SK-N-SH (cell line): ENCODE measurements at regions not wholly inside any gene's neighbourhood (a gene's known extent, or its start where the extent isn't known, plus 50 kb on each side); places are given as distances from the start of the nearest gene placed in this dataset.

Experiments
- CTCF ChIA-PET: fragments of 300-600, 350-600 bp; formaldehyde crosslinking; extraction: SDS; loops from one replicate; lab custom pipeline; 2021; lab: Yijun Ruan, JAX
- POLR2A ChIA-PET: fragments of 350-600 bp; sonication (Branson Sonifier 250); formaldehyde crosslinking; extraction: SDS; loops from one replicate; lab custom pipeline; 2020; ENCODE audit warnings: antibody characterized with exemption, inconsistent platforms; lab: Yijun Ruan, JAX
- DNase-seq: peaks from one replicate; pipeline ENCODE4 v3.0.0; 2012
- H2AFZ ChIP-seq: fragments of 200-600 bp; sonication (generic); 2 replicates; pipeline ENCODE4 v1.8.1; 2016; ENCODE audit warnings: antibody characterized with exemption, mild to moderate bottlenecking, low read depth
- H3F3A ChIP-seq: fragments of 200-600 bp; sonication (generic); replicated peaks from 2 replicates; pipeline ENCODE3; 2016; ENCODE audit warnings: antibody characterized with exemption, mild to moderate bottlenecking; ENCODE audit not compliant: insufficient read depth
- H3K27ac ChIP-seq, 2 experiments: fragments of 200-500 bp in 1 of 2; fragments of 200-600 bp in 1 of 2; sonication (Bioruptor generic) in 1 of 2; sonication (generic), shearing (Covaris generic) in 1 of 2; 2 replicates each; pipeline versions ENCODE4 v1.5.1 to v1.6.1; 2014 to 2016; ENCODE audit warnings: low read depth in 2 of 2, inconsistent platforms in 1 of 2, low read length in 1 of 2, mild to moderate bottlenecking in 1 of 2, mixed read lengths in 1 of 2
- H3K27me3 ChIP-seq: fragments of 200-600 bp; sonication (generic), shearing (Covaris generic); 2 replicates; pipeline ENCODE4 v1.6.1; 2016; ENCODE audit warnings: mixed run types; ENCODE audit not compliant: insufficient read depth
- H3K36me3 ChIP-seq, 2 experiments: fragments of 200-500 bp in 1 of 2; fragments of 200-600 bp in 1 of 2; sonication (Bioruptor generic) in 1 of 2; sonication (generic) in 1 of 2; replicated peaks in 1 of 2; 2 replicates each; pipeline versions ENCODE3 to v1.5.1; 2014 to 2016; ENCODE audit warnings: low read length in 1 of 2, mild to moderate bottlenecking in 1 of 2; ENCODE audit not compliant: insufficient read depth in 2 of 2, control insufficient read depth in 1 of 2
- H3K4me1 ChIP-seq, 2 experiments: fragments of 200-500 bp in 1 of 2; fragments of 200-600 bp in 1 of 2; sonication (Bioruptor generic) in 1 of 2; sonication (generic), shearing (Covaris generic) in 1 of 2; 2 replicates each; pipeline versions ENCODE4 v1.5.1 to v1.6.1; 2014 to 2016; ENCODE audit warnings: low read depth in 1 of 2, low read length in 1 of 2, mixed run types in 1 of 2; ENCODE audit not compliant: insufficient read depth in 2 of 2, control insufficient read depth in 1 of 2
- H3K4me2 ChIP-seq: fragments of 200-600 bp; sonication (generic), shearing (Covaris generic); 2 replicates; pipeline ENCODE4 v1.6.1; 2017; ENCODE audit warnings: mixed run types
- H3K4me3 ChIP-seq, 2 experiments: fragments of 200-500 bp in 1 of 2; fragments of 200-600 bp in 1 of 2; sonication (Bioruptor generic) in 1 of 2; sonication (generic), shearing (Covaris generic) in 1 of 2; 2 replicates each; pipeline versions ENCODE4 v1.5.1 to v1.8.1; 2014 to 2016; ENCODE audit warnings: low read depth in 2 of 2, inconsistent platforms in 1 of 2, low read length in 1 of 2, mild to moderate bottlenecking in 1 of 2, mixed read lengths in 1 of 2, moderate library complexity in 1 of 2
- H3K79me2 ChIP-seq: fragments of 200-600 bp; sonication (generic); 2 replicates; pipeline ENCODE4 v1.8.1; 2017; ENCODE audit warnings: mild to moderate bottlenecking; ENCODE audit not compliant: insufficient read depth
- H3K9ac ChIP-seq: fragments of 200-600 bp; sonication (generic); 2 replicates; pipeline ENCODE4 v1.6.1; 2017; ENCODE audit warnings: mixed run types
- H3K9me2 ChIP-seq: fragments of 200-600 bp; sonication (generic); 2 replicates; pipeline ENCODE4 v1.6.1; 2017; ENCODE audit warnings: mixed run types
- H3K9me3 ChIP-seq: fragments of 200-600 bp; sonication (generic); 2 replicates; pipeline ENCODE4 v1.6.1; 2017; ENCODE audit warnings: mixed run types, mild to moderate bottlenecking, moderate library complexity
- H4K20me1 ChIP-seq: fragments of 200-600 bp; sonication (generic); 2 replicates; pipeline ENCODE4 v1.6.1; 2017; ENCODE audit warnings: mild to moderate bottlenecking, mixed run types; ENCODE audit not compliant: insufficient read depth
- EP300 ChIP-seq, 2 experiments: IDR thresholded peaks; 2 replicates each; pipeline versions ENCODE4 v1.4.0 to v1.6.1; 2012; ENCODE audit warnings: borderline replicate concordance in 1 of 2, low read depth in 1 of 2, low read length in 1 of 2
- EZH2phosphoT487 ChIP-seq: fragments of 200-600 bp; sonication (generic); IDR thresholded peaks from 2 replicates; pipeline ENCODE4 v1.6.1; 2017; ENCODE audit warnings: low read depth, mixed run types, mild to moderate bottlenecking, antibody characterized with exemption, moderate library complexity, borderline replicate concordance
- GABPA ChIP-seq: IDR thresholded peaks from 2 replicates; pipeline ENCODE4 v1.4.0; 2012; ENCODE audit warnings: low read depth, mild to moderate bottlenecking
- POLR2AphosphoS5 ChIP-seq: IDR thresholded peaks from 2 replicates; pipeline ENCODE4 v1.6.1; 2012; ENCODE audit warnings: low read depth, low read length
- RFX5 ChIP-seq: IDR thresholded peaks from 2 replicates; pipeline ENCODE4 v1.6.1; 2012; ENCODE audit warnings: mild to moderate bottlenecking, improper control_type of control experiment, low read length
- RXRA ChIP-seq: IDR thresholded peaks from 2 replicates; pipeline ENCODE4 v1.4.0; 2012; ENCODE audit warnings: low read depth, mild to moderate bottlenecking, borderline replicate concordance
- TEAD4 ChIP-seq: IDR thresholded peaks from 2 replicates; pipeline ENCODE4 v1.4.0; 2012; ENCODE audit warnings: mild to moderate bottlenecking, borderline replicate concordance; ENCODE audit not compliant: insufficient read depth
- WGBS: methylation state at CpG from one replicate; pipeline ENCODE4 v1.1.6; 2017; ENCODE audit warnings: low lambda C conversion rate; 5-methylcytosine and 5-hydroxymethylcytosine counted together
- TF ChIP-seq, protein P1 (sequence below): fragments of 150-350 bp; IDR thresholded peaks from 2 replicates; pipeline ENCODE4 v1.6.1; 2016; ENCODE audit warnings: mild to moderate bottlenecking, low read depth, low read length
- TF ChIP-seq, protein P2 (sequence below): IDR thresholded peaks from 2 replicates; pipeline ENCODE4; 2012
- TF ChIP-seq, protein P3 (sequence below): IDR thresholded peaks from 2 replicates; pipeline ENCODE4 v1.4.0; 2012; ENCODE audit warnings: low read depth, borderline replicate concordance
- TF ChIP-seq, protein P4 (sequence below): IDR thresholded peaks from 2 replicates; pipeline ENCODE4 v1.4.0; 2012; ENCODE audit warnings: low read depth, borderline replicate concordance

DNA sequence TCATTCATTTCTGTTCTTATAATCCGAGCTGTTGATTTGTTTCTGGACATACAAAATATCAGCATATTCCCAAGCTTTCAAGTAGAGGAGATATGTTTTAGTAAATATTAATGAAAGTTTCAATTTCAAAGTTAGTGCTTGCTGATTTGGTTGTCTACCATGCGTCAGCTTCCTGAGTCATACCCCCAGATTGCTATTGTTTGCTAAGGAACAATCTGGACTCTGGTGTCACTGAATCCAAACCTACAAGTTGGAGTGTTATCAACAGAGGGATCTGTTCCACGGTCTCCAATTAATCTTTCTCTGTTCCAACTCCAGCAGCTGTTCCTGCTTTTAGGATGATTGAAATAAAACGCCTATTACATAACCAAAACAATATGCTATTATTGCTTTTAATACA, 96.1 kb upstream of the FAM9A start:
- Histone ChIP-seq H3K27me3 (no peaks in the 10 kb centered on the region), H3K9ac (no peak overlapping the region), H3K9me3 (no peaks in the 10 kb centered on the region), H3F3A (no peaks in the 10 kb centered on the region), H3K4me2 (no peak overlapping the region), H3K9me2 (no peaks in the 10 kb centered on the region), H4K20me1 (no peaks in the 10 kb centered on the region), H3K79me2 (no peaks in the 10 kb centered on the region), H2AFZ (no peak overlapping the region), H3K4me1 (no peaks in the 10 kb centered on the region), H3K4me3 (no peak overlapping the region), H3K36me3 (no peaks in the 10 kb centered on the region), H3K27ac (no peak overlapping the region)
- WGBS = 6% methylated on average over 4 of the region's 4 CpGs
- TF ChIP-seq GABPA (no peak), POLR2AphosphoS5 (no peak), RFX5 (no peak), TEAD4 (no peak), EP300 (IDR thresholded peaks at IDR 0.05; ENCODE audit: borderline replicate concordance in 1 of 2, low read depth in 1 of 2, low read length in 1 of 2) (no peak), EZH2phosphoT487 (no peak)
- TF ChIP-seq, protein P1, sequence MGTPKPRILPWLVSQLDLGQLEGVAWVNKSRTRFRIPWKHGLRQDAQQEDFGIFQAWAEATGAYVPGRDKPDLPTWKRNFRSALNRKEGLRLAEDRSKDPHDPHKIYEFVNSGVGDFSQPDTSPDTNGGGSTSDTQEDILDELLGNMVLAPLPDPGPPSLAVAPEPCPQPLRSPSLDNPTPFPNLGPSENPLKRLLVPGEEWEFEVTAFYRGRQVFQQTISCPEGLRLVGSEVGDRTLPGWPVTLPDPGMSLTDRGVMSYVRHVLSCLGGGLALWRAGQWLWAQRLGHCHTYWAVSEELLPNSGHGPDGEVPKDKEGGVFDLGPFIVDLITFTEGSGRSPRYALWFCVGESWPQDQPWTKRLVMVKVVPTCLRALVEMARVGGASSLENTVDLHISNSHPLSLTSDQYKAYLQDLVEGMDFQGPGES = no peak
- TF ChIP-seq, protein P2, sequence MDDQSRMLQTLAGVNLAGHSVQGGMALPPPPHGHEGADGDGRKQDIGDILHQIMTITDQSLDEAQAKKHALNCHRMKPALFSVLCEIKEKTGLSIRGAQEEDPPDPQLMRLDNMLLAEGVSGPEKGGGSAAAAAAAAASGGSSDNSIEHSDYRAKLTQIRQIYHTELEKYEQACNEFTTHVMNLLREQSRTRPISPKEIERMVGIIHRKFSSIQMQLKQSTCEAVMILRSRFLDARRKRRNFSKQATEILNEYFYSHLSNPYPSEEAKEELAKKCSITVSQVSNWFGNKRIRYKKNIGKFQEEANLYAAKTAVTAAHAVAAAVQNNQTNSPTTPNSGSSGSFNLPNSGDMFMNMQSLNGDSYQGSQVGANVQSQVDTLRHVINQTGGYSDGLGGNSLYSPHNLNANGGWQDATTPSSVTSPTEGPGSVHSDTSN = no peak
- TF ChIP-seq, protein P3, sequence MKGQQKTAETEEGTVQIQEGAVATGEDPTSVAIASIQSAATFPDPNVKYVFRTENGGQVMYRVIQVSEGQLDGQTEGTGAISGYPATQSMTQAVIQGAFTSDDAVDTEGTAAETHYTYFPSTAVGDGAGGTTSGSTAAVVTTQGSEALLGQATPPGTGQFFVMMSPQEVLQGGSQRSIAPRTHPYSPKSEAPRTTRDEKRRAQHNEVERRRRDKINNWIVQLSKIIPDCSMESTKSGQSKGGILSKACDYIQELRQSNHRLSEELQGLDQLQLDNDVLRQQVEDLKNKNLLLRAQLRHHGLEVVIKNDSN = no peak
- TF ChIP-seq, protein P4, sequence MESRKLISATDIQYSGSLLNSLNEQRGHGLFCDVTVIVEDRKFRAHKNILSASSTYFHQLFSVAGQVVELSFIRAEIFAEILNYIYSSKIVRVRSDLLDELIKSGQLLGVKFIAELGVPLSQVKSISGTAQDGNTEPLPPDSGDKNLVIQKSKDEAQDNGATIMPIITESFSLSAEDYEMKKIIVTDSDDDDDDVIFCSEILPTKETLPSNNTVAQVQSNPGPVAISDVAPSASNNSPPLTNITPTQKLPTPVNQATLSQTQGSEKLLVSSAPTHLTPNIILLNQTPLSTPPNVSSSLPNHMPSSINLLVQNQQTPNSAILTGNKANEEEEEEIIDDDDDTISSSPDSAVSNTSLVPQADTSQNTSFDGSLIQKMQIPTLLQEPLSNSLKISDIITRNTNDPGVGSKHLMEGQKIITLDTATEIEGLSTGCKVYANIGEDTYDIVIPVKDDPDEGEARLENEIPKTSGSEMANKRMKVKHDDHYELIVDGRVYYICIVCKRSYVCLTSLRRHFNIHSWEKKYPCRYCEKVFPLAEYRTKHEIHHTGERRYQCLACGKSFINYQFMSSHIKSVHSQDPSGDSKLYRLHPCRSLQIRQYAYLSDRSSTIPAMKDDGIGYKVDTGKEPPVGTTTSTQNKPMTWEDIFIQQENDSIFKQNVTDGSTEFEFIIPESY = no peak
- ChIA-PET POLR2A (no interaction called here), CTCF (interaction anchor here (0.9 to 1.0 kb wide), 2 partner anchors 159 to 754 kb away, joined by 3 to 4 read pairs; no protein-coding TSS in a partner anchor)
- no peak for DNase-seq

DNA sequence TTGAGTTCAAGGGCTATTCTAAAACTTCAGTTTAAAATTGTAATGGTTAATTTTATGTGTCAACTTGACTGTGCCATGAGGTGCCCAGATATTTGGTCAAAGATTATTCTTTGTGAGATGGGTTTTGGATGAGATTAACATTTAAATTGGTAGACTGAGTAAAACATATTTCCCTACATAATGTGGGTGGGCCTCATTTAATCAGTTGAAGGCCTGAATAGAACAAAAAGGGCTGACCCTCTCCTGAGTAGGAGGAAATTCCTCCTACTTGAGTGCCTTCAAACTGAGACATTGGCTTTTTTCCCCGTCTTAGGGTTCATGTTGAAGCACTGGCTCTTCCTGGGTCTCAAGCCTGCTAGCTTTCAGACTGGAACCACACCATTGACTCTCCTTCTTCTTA, 89.6 kb upstream of the FAM9A start:
- Histone ChIP-seq H3F3A (no peaks in the 10 kb centered on the region), H2AFZ (no peak overlapping the region), H3K27ac (no peak overlapping the region), H3K9me3 (no peaks in the 10 kb centered on the region), H3K36me3 (no peaks in the 10 kb centered on the region), H3K27me3 (no peaks in the 10 kb centered on the region), H3K9me2 (no peaks in the 10 kb centered on the region), H3K9ac (no peak overlapping the region), H3K79me2 (no peaks in the 10 kb centered on the region), H3K4me3 (no peak overlapping the region), H4K20me1 (no peaks in the 10 kb centered on the region), H3K4me1 (no peaks in the 10 kb centered on the region), H3K4me2 (no peak overlapping the region)
- no peak for TF ChIP-seq RXRA
- no peak for TF ChIP-seq EP300 (IDR thresholded peaks at IDR 0.05; ENCODE audit: borderline replicate concordance in 1 of 2, low read depth in 1 of 2, low read length in 1 of 2)
- DNase-seq = no peak
- 0% methylated on average over 1 of the region's 1 CpG for WGBS
- CTCF ChIA-PET = no interaction called here
- POLR2A ChIA-PET = no interaction called here
